A673 (cell line): ENCODE measurements at regions not wholly inside any gene's neighbourhood (a gene's known extent, or its start where the extent isn't known, plus 50 kb on each side); places are given as distances from the start of the nearest gene placed in this dataset.

Experiments used
- CTCF ChIP-seq: fragments of 300-800, 200-600 bp; sonication (generic); conservative IDR thresholded peaks from 2 replicates; pipeline ENCODE4 v1.5.1; 2017; ENCODE audit warnings: low read depth, mild to moderate bottlenecking, antibody characterized with exemption, low read length, moderate library complexity, mixed read lengths
- EZH2 ChIP-seq: fragments of 200-600 bp; sonication (generic); IDR thresholded peaks from 2 replicates; pipeline ENCODE4 v1.6.1; 2017; ENCODE audit warnings: borderline replicate concordance, low read depth, mild to moderate bottlenecking, mixed read lengths, antibody characterized with exemption, low read length; ENCODE audit not compliant: poor library complexity, severe bottlenecking

- no peak for TF ChIP-seq CTCF
- TF ChIP-seq EZH2 = no peak
These were observed 147.5 kb upstream of the FBXL17 start for GRCh38 chr5:108529381-108529780.
